GM23338 (cell line): ENCODE measurements at regions not wholly inside any gene's neighbourhood (a gene's known extent, or its start where the extent isn't known, plus 50 kb on each side); places are given as distances from the start of the nearest gene placed in this dataset.

Source experiments
- ATAC-seq: fragments of 200-7000 bp; cut with Tn5 transposase; 3 replicates; pipeline ENCODE4 v1.9.1; 2020
- DNase-seq: peaks from one replicate; pipeline ENCODE4 v3.0.0-alpha.2; 2015; ENCODE audit warnings: low spot score
- H2AFZ ChIP-seq: fragments of 200-600 bp; sonication (generic); 2 replicates; pipeline ENCODE4 v1.8.0; 2016; ENCODE audit warnings: antibody characterized with exemption, mild to moderate bottlenecking, moderate library complexity
- H3F3A ChIP-seq: fragments of 200-600 bp; sonication (generic); replicated peaks from 2 replicates; pipeline ENCODE4 v1.8.0; 2017; ENCODE audit warnings: antibody characterized with exemption, mixed run types, low read depth
- H3K27ac ChIP-seq: fragments of 200-600 bp; sonication (generic); 2 replicates; pipeline ENCODE4 v1.6.1; 2016; ENCODE audit warnings: low read depth
- H3K27me3 ChIP-seq: fragments of 200-600 bp; sonication (generic); 2 replicates; pipeline ENCODE4 v1.8.0; 2016; ENCODE audit warnings: mild to moderate bottlenecking, mixed run types, moderate library complexity; ENCODE audit not compliant: insufficient read depth
- H3K36me3 ChIP-seq: fragments of 200-600 bp; sonication (generic); 2 replicates; pipeline ENCODE4 v1.8.0; 2016; ENCODE audit warnings: mild to moderate bottlenecking; ENCODE audit not compliant: insufficient read depth
- H3K4me1 ChIP-seq: fragments of 200-600 bp; sonication (generic); 2 replicates; pipeline ENCODE4 v1.8.0; 2016; ENCODE audit warnings: mild to moderate bottlenecking, moderate library complexity; ENCODE audit not compliant: insufficient read depth
- H3K4me2 ChIP-seq: fragments of 200-600 bp; sonication (generic); 2 replicates; pipeline ENCODE4 v1.7.1; 2017; ENCODE audit warnings: mixed run types
- H3K4me3 ChIP-seq: fragments of 200-600 bp; sonication (generic); 2 replicates; pipeline ENCODE4 v1.6.1; 2016; ENCODE audit warnings: mixed run types
- H3K79me2 ChIP-seq: fragments of 200-600 bp; sonication (generic); replicated peaks from 2 replicates; pipeline ENCODE4 v1.8.0; 2017; ENCODE audit warnings: mild to moderate bottlenecking; ENCODE audit not compliant: insufficient read depth
- H3K9me2 ChIP-seq: fragments of 200-600 bp; sonication (generic); 2 replicates; pipeline ENCODE4 v1.8.0; 2017; ENCODE audit not compliant: insufficient read depth
- H4K20me1 ChIP-seq: fragments of 200-600 bp; sonication (generic); replicated peaks from 2 replicates; pipeline ENCODE4 v1.8.0; 2017; ENCODE audit warnings: mild to moderate bottlenecking; ENCODE audit not compliant: insufficient read depth
- H3K27ac Mint-ChIP-seq: 2 replicates; pipeline ENCODE4 v1.8.0; 2020; ENCODE audit warnings: inconsistent platforms, mild to moderate bottlenecking, moderate library complexity, mixed read lengths
- H3K27me3 Mint-ChIP-seq: 3 replicates; pipeline ENCODE4 v1.8.0; 2022; ENCODE audit warnings: low read depth, mild to moderate bottlenecking, moderate library complexity, mixed read lengths, inconsistent platforms; ENCODE audit not compliant: insufficient read depth, poor library complexity
- H3K36me3 Mint-ChIP-seq: 3 replicates; pipeline ENCODE4 v1.8.0; 2021; ENCODE audit warnings: low read depth, mild to moderate bottlenecking, inconsistent platforms, moderate library complexity, mixed read lengths
- H3K4me1 Mint-ChIP-seq: 3 replicates; pipeline ENCODE4 v1.8.0; 2020; ENCODE audit warnings: mild to moderate bottlenecking, inconsistent platforms, mixed read lengths
- H3K4me3 Mint-ChIP-seq: 3 replicates; pipeline ENCODE4 v1.8.0; 2021; ENCODE audit warnings: moderate library complexity, mild to moderate bottlenecking, inconsistent platforms, mixed read lengths
- H3K9me3 Mint-ChIP-seq: 3 replicates; pipeline ENCODE4 v1.8.0; 2020; ENCODE audit warnings: moderate library complexity, mild to moderate bottlenecking, inconsistent platforms, mixed read lengths
- CREB1 ChIP-seq: fragments of 250-450 bp; sonication (Bioruptor Pico); IDR thresholded peaks from 2 replicates; pipeline ENCODE4 v1.5.0; 2020; ENCODE audit warnings: low read depth, mild to moderate bottlenecking, moderate library complexity
- EZH2 ChIP-seq: fragments of 200-600 bp; sonication (generic); IDR thresholded peaks from one replicate; pipeline ENCODE4 v1.8.0; 2017; ENCODE audit warnings: antibody characterized with exemption, mild to moderate bottlenecking, low read depth; ENCODE audit not compliant: unreplicated experiment
- EZH2phosphoT487 ChIP-seq: fragments of 200-600 bp; sonication (generic); IDR thresholded peaks from one replicate; pipeline ENCODE4 v1.8.1; 2018; ENCODE audit warnings: antibody characterized with exemption; ENCODE audit not compliant: unreplicated experiment
- NANOG ChIP-seq: IDR thresholded peaks from 2 replicates; pipeline ENCODE4 v1.6.1; 2016; ENCODE audit warnings: antibody characterized with exemption, borderline replicate concordance
- POLR2AphosphoS5 ChIP-seq: IDR thresholded peaks from 2 replicates; pipeline ENCODE4 v1.6.1; 2016; ENCODE audit warnings: antibody characterized with exemption, low read depth
- STAT1 ChIP-seq: IDR thresholded peaks from one replicate; pipeline ENCODE4 v1.6.1; 2016; ENCODE audit warnings: antibody characterized with exemption; ENCODE audit not compliant: unreplicated experiment
- ZNF114 ChIP-seq: fragments of 250-450 bp; sonication (Bioruptor Pico); IDR thresholded peaks from 2 replicates; pipeline ENCODE4 v1.5.0; 2020; ENCODE audit warnings: mild to moderate bottlenecking, moderate library complexity
- TF ChIP-seq, protein P1 (sequence below): fragments of 250-450 bp; sonication (Bioruptor Pico); IDR thresholded peaks from 2 replicates; pipeline ENCODE4 v1.5.0; 2020; ENCODE audit warnings: mild to moderate bottlenecking, moderate library complexity
- TF ChIP-seq, protein P2 (sequence below), 2 experiments: fragments of 200-600 bp in 1 of 2; sonication (generic) in 1 of 2; conservative IDR thresholded peaks; 2 replicates each; pipeline versions ENCODE4 v1.5.1 to v1.6.1; 2016 to 2017; ENCODE audit warnings: antibody characterized with exemption in 2 of 2, low read depth in 2 of 2, mild to moderate bottlenecking in 2 of 2, moderate library complexity in 1 of 2

DNA sequence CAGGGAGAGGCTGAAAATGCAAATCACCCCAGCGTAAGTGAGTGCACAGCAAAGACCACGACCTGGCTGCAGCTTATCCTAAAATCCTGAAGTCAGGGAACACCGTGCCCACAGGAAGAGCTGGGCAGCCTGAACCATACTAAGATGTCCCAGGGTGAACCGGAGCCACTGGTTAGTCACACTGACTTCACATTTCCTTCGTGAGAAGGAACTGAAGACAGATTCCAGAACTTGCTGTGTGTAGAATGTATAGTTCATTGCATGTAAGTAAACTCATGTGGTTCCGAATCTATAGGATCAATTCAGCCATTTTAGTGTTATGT is 84.6 kb upstream of the NDUFV2 start (continued):
- TF ChIP-seq, protein P1, sequence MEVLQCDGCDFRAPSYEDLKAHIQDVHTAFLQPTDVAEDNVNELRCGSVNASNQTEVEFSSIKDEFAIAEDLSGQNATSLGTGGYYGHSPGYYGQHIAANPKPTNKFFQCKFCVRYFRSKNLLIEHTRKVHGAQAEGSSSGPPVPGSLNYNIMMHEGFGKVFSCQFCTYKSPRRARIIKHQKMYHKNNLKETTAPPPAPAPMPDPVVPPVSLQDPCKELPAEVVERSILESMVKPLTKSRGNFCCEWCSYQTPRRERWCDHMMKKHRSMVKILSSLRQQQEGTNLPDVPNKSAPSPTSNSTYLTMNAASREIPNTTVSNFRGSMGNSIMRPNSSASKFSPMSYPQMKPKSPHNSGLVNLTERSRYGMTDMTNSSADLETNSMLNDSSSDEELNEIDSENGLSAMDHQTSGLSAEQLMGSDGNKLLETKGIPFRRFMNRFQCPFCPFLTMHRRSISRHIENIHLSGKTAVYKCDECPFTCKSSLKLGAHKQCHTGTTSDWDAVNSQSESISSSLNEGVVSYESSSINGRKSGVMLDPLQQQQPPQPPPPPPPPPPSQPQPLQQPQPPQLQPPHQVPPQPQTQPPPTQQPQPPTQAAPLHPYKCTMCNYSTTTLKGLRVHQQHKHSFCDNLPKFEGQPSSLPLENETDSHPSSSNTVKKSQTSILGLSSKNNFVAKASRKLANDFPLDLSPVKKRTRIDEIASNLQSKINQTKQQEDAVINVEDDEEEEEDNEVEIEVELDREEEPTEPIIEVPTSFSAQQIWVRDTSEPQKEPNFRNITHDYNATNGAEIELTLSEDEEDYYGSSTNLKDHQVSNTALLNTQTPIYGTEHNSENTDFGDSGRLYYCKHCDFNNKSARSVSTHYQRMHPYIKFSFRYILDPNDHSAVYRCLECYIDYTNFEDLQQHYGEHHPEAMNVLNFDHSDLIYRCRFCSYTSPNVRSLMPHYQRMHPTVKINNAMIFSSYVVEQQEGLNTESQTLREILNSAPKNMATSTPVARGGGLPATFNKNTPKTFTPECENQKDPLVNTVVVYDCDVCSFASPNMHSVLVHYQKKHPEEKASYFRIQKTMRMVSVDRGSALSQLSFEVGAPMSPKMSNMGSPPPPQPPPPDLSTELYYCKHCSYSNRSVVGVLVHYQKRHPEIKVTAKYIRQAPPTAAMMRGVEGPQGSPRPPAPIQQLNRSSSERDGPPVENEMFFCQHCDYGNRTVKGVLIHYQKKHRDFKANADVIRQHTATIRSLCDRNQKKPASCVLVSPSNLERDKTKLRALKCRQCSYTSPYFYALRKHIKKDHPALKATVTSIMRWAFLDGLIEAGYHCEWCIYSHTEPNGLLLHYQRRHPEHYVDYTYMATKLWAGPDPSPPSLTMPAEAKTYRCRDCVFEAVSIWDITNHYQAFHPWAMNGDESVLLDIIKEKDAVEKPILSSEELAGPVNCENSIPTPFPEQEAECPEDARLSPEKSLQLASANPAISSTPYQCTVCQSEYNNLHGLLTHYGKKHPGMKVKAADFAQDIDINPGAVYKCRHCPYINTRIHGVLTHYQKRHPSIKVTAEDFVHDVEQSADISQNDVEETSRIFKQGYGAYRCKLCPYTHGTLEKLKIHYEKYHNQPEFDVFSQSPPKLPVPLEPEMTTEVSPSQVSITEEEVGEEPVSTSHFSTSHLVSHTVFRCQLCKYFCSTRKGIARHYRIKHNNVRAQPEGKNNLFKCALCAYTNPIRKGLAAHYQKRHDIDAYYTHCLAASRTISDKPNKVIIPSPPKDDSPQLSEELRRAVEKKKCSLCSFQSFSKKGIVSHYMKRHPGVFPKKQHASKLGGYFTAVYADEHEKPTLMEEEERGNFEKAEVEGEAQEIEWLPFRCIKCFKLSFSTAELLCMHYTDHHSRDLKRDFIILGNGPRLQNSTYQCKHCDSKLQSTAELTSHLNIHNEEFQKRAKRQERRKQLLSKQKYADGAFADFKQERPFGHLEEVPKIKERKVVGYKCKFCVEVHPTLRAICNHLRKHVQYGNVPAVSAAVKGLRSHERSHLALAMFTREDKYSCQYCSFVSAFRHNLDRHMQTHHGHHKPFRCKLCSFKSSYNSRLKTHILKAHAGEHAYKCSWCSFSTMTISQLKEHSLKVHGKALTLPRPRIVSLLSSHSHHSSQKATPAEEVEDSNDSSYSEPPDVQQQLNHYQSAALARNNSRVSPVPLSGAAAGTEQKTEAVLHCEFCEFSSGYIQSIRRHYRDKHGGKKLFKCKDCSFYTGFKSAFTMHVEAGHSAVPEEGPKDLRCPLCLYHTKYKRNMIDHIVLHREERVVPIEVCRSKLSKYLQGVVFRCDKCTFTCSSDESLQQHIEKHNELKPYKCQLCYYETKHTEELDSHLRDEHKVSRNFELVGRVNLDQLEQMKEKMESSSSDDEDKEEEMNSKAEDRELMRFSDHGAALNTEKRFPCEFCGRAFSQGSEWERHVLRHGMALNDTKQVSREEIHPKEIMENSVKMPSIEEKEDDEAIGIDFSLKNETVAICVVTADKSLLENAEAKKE (CRISPR knock-in tag): no peak
- TF ChIP-seq EZH2 (no peak), CREB1 (CRISPR knock-in tag) (no peak), STAT1 (no peak), EZH2phosphoT487 (no peak)
- TF ChIP-seq, protein P2, sequence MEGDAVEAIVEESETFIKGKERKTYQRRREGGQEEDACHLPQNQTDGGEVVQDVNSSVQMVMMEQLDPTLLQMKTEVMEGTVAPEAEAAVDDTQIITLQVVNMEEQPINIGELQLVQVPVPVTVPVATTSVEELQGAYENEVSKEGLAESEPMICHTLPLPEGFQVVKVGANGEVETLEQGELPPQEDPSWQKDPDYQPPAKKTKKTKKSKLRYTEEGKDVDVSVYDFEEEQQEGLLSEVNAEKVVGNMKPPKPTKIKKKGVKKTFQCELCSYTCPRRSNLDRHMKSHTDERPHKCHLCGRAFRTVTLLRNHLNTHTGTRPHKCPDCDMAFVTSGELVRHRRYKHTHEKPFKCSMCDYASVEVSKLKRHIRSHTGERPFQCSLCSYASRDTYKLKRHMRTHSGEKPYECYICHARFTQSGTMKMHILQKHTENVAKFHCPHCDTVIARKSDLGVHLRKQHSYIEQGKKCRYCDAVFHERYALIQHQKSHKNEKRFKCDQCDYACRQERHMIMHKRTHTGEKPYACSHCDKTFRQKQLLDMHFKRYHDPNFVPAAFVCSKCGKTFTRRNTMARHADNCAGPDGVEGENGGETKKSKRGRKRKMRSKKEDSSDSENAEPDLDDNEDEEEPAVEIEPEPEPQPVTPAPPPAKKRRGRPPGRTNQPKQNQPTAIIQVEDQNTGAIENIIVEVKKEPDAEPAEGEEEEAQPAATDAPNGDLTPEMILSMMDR (conservative IDR thresholded peaks at IDR 0.05; ENCODE audit: low read depth in 2 of 2): no peak

DNA sequence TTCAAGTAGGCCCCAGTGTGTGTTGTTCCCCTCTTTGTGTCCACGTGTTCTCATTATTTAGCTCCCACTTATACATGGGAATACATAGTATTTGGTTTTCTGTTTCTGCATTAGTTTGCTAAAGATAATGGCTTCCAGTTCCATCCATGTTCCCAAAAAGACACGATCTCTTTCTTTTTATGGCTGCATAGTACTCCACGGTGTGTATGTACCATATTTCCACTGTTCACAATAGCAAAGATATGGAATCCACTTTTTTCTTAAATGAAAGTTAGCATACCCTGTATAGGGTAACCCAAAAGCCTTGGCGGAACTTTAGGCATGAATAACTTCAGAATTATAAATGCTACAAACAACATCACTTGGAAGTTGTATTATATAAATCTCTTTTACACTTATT is 83.4 kb upstream of the NDUFV2 start:
- no peak overlapping the region for H3K4me3 ChIP-seq
- ATAC-seq (no peak), DNase-seq (no peak)
- H4K20me1 ChIP-seq: no peaks in the 10 kb centered on the region
- peaks cover 15% of the 10 kb centered on the region for H3K4me1 ChIP-seq
- H3K27ac ChIP-seq: no peak overlapping the region
- H3K27me3 ChIP-seq: no peaks in the 10 kb centered on the region
- Mint-ChIP-seq H3K4me3 (no peak overlapping the region), H3K9me3 (peaks cover 4% of the 10 kb centered on the region; the same call in 2 of the 3 replicates), H3K27ac (no peak overlapping the region), H3K36me3 (peaks cover 2% of the 10 kb centered on the region; the same call in 1 of the 3 replicates), H3K27me3 (peaks cover 10% of the 10 kb centered on the region), H3K4me1 (peaks cover 22% of the 10 kb centered on the region)
- no peaks in the 10 kb centered on the region for H3K36me3 ChIP-seq
- no peak overlapping the region for H2AFZ ChIP-seq
- H3F3A ChIP-seq: no peaks in the 10 kb centered on the region; the same call in 1 of the 2 replicates
- H3K79me2 ChIP-seq: no peaks in the 10 kb centered on the region
- H3K9me2 ChIP-seq: peaks cover 9% of the 10 kb centered on the region; the same call in 1 of the 2 replicates
- no peak overlapping the region for H3K4me2 ChIP-seq
- TF ChIP-seq NANOG: no peak
- TF ChIP-seq, protein P2 (conservative IDR thresholded peaks at IDR 0.05; ENCODE audit: low read depth in 2 of 2): no peak
- TF ChIP-seq CREB1 (CRISPR knock-in tag): no peak
- no peak for TF ChIP-seq ZNF114 (CRISPR knock-in tag)
- no peak for TF ChIP-seq POLR2AphosphoS5
